Liver (tissue), 8 donors: ENCODE measurements at regions not wholly inside any gene's neighbourhood (a gene's known extent, or its start where the extent isn't known, plus 50 kb on each side); places are given as distances from the start of the nearest gene placed in this dataset.

Source experiments
- DNase-seq: peaks from one replicate; pipeline ENCODE4 v3.0.0-alpha.2; 2017; ENCODE audit warnings: low spot score
- H3K27ac ChIP-seq, 2 donors: one replicate each; pipeline ENCODE4 v1.7.0; 2013; ENCODE audit warnings: inconsistent platforms in 2 of 2, low read length in 2 of 2, control low read depth in 1 of 2, low read depth in 1 of 2, mild to moderate bottlenecking in 1 of 2
- H3K27me3 ChIP-seq, 4 donors: one replicate each; pipeline versions ENCODE4 v1.6.1 to v1.7.0; 2013; ENCODE audit warnings: low read length in 3 of 4, inconsistent platforms in 1 of 4, mild to moderate bottlenecking in 1 of 4, moderate library complexity in 1 of 4; ENCODE audit not compliant: control insufficient read depth in 4 of 4, insufficient read depth in 4 of 4
- H3K36me3 ChIP-seq, 4 donors: one replicate each; pipeline versions ENCODE4 v1.6.1 to v1.7.0; 2013; ENCODE audit warnings: low read length in 3 of 4, mild to moderate bottlenecking in 3 of 4, low read depth in 1 of 4, moderate library complexity in 1 of 4; ENCODE audit not compliant: control insufficient read depth in 4 of 4, insufficient read depth in 3 of 4
- H3K4me1 ChIP-seq, 4 donors: one replicate each; pipeline versions ENCODE4 v1.6.1 to v1.7.0; 2013; ENCODE audit warnings: low read length in 3 of 4, mild to moderate bottlenecking in 3 of 4, moderate library complexity in 1 of 4; ENCODE audit not compliant: control insufficient read depth in 4 of 4, insufficient read depth in 4 of 4
- H3K4me3 ChIP-seq, 3 donors: one replicate each; pipeline versions ENCODE4 v1.6.1 to v1.7.0; 2013; ENCODE audit warnings: low read length in 3 of 3, control low read depth in 1 of 3, low read depth in 1 of 3, mild to moderate bottlenecking in 1 of 3
- H3K9ac ChIP-seq, 2 donors: one replicate each; pipeline ENCODE4 v1.7.0; 2013; ENCODE audit warnings: low read length in 2 of 2, mild to moderate bottlenecking in 2 of 2, moderate library complexity in 2 of 2, control low read depth in 1 of 2, low read depth in 1 of 2
- H3K9me3 ChIP-seq, 4 donors: one replicate each; pipeline versions ENCODE4 v1.6.1 to v1.7.0; 2013; ENCODE audit warnings: low read length in 3 of 4; ENCODE audit not compliant: control insufficient read depth in 4 of 4
- ATF3 ChIP-seq: IDR thresholded peaks from 2 replicates; pipeline ENCODE4 v1.6.1; 2016; ENCODE audit warnings: antibody characterized with exemption
- CTCF ChIP-seq: fragments of 150-350 bp; IDR thresholded peaks from 2 replicates; pipeline ENCODE4 v1.5.1; 2017; ENCODE audit warnings: improper control_type of control experiment, low read depth, low read length; ENCODE audit not compliant: missing input control
- EGR1 ChIP-seq, 2 donors: IDR thresholded peaks; 2 replicates each; pipeline ENCODE4 v1.6.1; 2016 to 2018; ENCODE audit warnings: antibody characterized with exemption in 2 of 2, low read depth in 2 of 2
- FOXA1 ChIP-seq: IDR thresholded peaks from 2 replicates; pipeline ENCODE4 v1.6.1; 2016; ENCODE audit warnings: antibody characterized with exemption
- FOXA2 ChIP-seq: IDR thresholded peaks from 2 replicates; pipeline ENCODE4 v1.6.1; 2016; ENCODE audit warnings: antibody characterized with exemption
- GABPA ChIP-seq, 2 donors: IDR thresholded peaks in 1 of 2; conservative IDR thresholded peaks in 1 of 2; 2 replicates each; pipeline ENCODE4 v1.6.1; 2016; ENCODE audit warnings: antibody characterized with exemption in 2 of 2, mild to moderate bottlenecking in 1 of 2, moderate library complexity in 1 of 2
- HNF4A ChIP-seq, 2 donors: conservative IDR thresholded peaks; 2 replicates each; pipeline ENCODE4 v1.6.1; 2016; ENCODE audit warnings: antibody characterized with exemption in 2 of 2, mild to moderate bottlenecking in 2 of 2
- HNF4G ChIP-seq: IDR thresholded peaks from 2 replicates; pipeline ENCODE4 v1.6.1; 2016; ENCODE audit warnings: antibody characterized with exemption
- JUND ChIP-seq, 2 donors: IDR thresholded peaks; 2 replicates each; pipeline ENCODE4 v1.6.1; 2016; ENCODE audit warnings: antibody characterized with exemption in 2 of 2
- MAX ChIP-seq: IDR thresholded peaks from 2 replicates; pipeline ENCODE4 v1.6.1; 2016; ENCODE audit warnings: antibody characterized with exemption
- NR2F2 ChIP-seq: IDR thresholded peaks from 2 replicates; pipeline ENCODE4 v1.6.1; 2016; ENCODE audit warnings: antibody characterized with exemption
- RAD21 ChIP-seq, 2 donors: IDR thresholded peaks; 2 replicates each; pipeline ENCODE4 v1.6.1; 2016; ENCODE audit warnings: antibody characterized with exemption in 2 of 2, mild to moderate bottlenecking in 2 of 2
- REST ChIP-seq: IDR thresholded peaks from 2 replicates; pipeline ENCODE4 v1.6.1; 2016; ENCODE audit warnings: antibody characterized with exemption, mild to moderate bottlenecking
- RXRA ChIP-seq, 2 donors: IDR thresholded peaks; 2 replicates each; pipeline ENCODE4 v1.6.1; 2017 to 2018; ENCODE audit warnings: antibody characterized with exemption in 2 of 2, mild to moderate bottlenecking in 1 of 2
- SP1 ChIP-seq: IDR thresholded peaks from 2 replicates; pipeline ENCODE4 v1.6.1; 2018; ENCODE audit warnings: antibody characterized with exemption, mild to moderate bottlenecking
- TAF1 ChIP-seq: conservative IDR thresholded peaks from 2 replicates; pipeline ENCODE4 v1.6.1; 2016; ENCODE audit warnings: antibody characterized with exemption, mild to moderate bottlenecking
- YY1 ChIP-seq: IDR thresholded peaks from 2 replicates; pipeline ENCODE4 v1.6.1; 2016; ENCODE audit warnings: antibody characterized with exemption, mild to moderate bottlenecking
- ZBTB33 ChIP-seq: IDR thresholded peaks from 2 replicates; pipeline ENCODE4 v1.6.1; 2016; ENCODE audit warnings: antibody characterized with exemption
- WGBS: extraction: QIAGEN DNeasy Blood & Tissue Kit; methylation state at CpG from one replicate; pipeline ENCODE4 v1.1.7; 2013; 5-methylcytosine and 5-hydroxymethylcytosine counted together
- donor health status: healthy.
- donor health status: healthy.
- donor health status: healthy.
- donor health status: healthy.
- donor health status: healthy.

GRCh38 chr22:48362721-48363404, 1464.8 kb downstream of the BRD1 start (continued):
- TF ChIP-seq GABPA (IDR thresholded peaks at IDR 0.05 in 1 of 2, conservative IDR thresholded peaks at IDR 0.05 in 1 of 2) (no peak), FOXA1 (no peak)

GRCh38 chr22:48361099-48361639, 1466.5 kb downstream of the BRD1 start:
- Histone ChIP-seq H3K9ac (no peak overlapping the region), H3K4me3 (no peak overlapping the region), H3K27me3 (peaks cover 0 to 8% (median 0%) of the 10 kb centered on the region in 4 donors), H3K27ac (no peak overlapping the region), H3K36me3 (no peaks in the 10 kb centered on the region), H3K9me3 (no peaks in the 10 kb centered on the region), H3K4me1 (no peaks in the 10 kb centered on the region)
- TF ChIP-seq EGR1 (IDR thresholded peaks at IDR 0.05; ENCODE audit: low read depth in 2 of 2) (no peak), TAF1 (no peak), GABPA (IDR thresholded peaks at IDR 0.05 in 1 of 2, conservative IDR thresholded peaks at IDR 0.05 in 1 of 2) (no peak), REST (no peak), YY1 (no peak), HNF4G (no peak), RXRA (IDR thresholded peaks at IDR 0.05) (no peak), NR2F2 (no peak)
- WGBS, result 91% methylated on average over 1 of the region's 1 CpG
- DNase-seq, result no peak

GRCh38 chr22:48359613-48359965, 1468.1 kb downstream of the BRD1 start:
- TF ChIP-seq RAD21 (IDR thresholded peaks at IDR 0.05) (no peak), HNF4A (conservative IDR thresholded peaks at IDR 0.05) (no peak), JUND (IDR thresholded peaks at IDR 0.05) (no peak), GABPA (IDR thresholded peaks at IDR 0.05 in 1 of 2, conservative IDR thresholded peaks at IDR 0.05 in 1 of 2) (no peak), MAX (no peak), YY1 (no peak), ATF3 (no peak), REST (no peak), SP1 (no peak), EGR1 (IDR thresholded peaks at IDR 0.05; ENCODE audit: low read depth in 2 of 2) (no peak), FOXA1 (no peak), HNF4G (no peak), ZBTB33 (no peak), CTCF (no peak), RXRA (IDR thresholded peaks at IDR 0.05) (no peak), FOXA2 (no peak), NR2F2 (no peak), TAF1 (no peak)

More at GRCh38 chr22:48359613-48359965, 1468.1 kb downstream of the BRD1 start:
- Histone ChIP-seq H3K4me3 (no peak overlapping the region), H3K27me3 (peaks cover 0 to 8% (median 0%) of the 10 kb centered on the region in 4 donors), H3K27ac (no peak overlapping the region), H3K9me3 (no peaks in the 10 kb centered on the region), H3K9ac (no peak overlapping the region), H3K4me1 (no peaks in the 10 kb centered on the region), H3K36me3 (no peaks in the 10 kb centered on the region)
- 70% methylated on average over 14 of the region's 14 CpGs for WGBS
- no peak for DNase-seq
